K562 (cell line): ENCODE measurements at regions not wholly inside any gene's neighbourhood (a gene's known extent, or its start where the extent isn't known, plus 50 kb on each side); places are given as distances from the start of the nearest gene placed in this dataset.

ENCODE experiments used
- ATAC-seq: fragments of 200-7000 bp; cut with Tn5 transposase; 3 replicates; pipeline ENCODE4 v1.9.1; 2020; ENCODE audit warnings: moderate library complexity
- BruUV-seq: library from RNA; stranded (reverse); fragments of 400-500 nt; replicated peaks from 2 replicates; lab custom pipeline; 2021; lab: Mats Ljungman, UMichigan
- CTCF ChIA-PET: fragments of 300-600 bp; formaldehyde crosslinking; extraction: SDS; loops from one replicate; lab custom pipeline; 2021; ENCODE audit warnings: low intra/inter-chr PET ratio; lab: Yijun Ruan, JAX
- POLR2A ChIA-PET: fragments of 300-600, 350-650 bp; sonication (Branson Sonifier 250); formaldehyde crosslinking; extraction: SDS; loops from one replicate; lab custom pipeline; 2021; ENCODE audit warnings: antibody characterized with exemption, inconsistent platforms; lab: Yijun Ruan, JAX
- DNase-seq, 4 experiments: peaks; one replicate each; pipeline versions ENCODE4 v3.0.0 to v3.0.0-alpha.2; 2011 to 2018; ENCODE audit warnings: low spot score in 3 of 4, mixed read lengths in 3 of 4; ENCODE audit errors: extremely low read depth in 1 of 4
- FAIRE-seq: peaks from 2 replicates; lab custom pipeline; 2011; peaks lifted over from hg19 to GRCh38; lab: Jason Lieb, UNC
- H2AFZ ChIP-seq: 2 replicates; pipeline ENCODE4 v1.6.0; 2011; ENCODE audit warnings: low read depth, low read length, control low read depth, inconsistent platforms
- H3K27ac ChIP-seq: fragments of 200-600 bp; 3 replicates; pipeline ENCODE4 v1.8.0; 2011; ENCODE audit warnings: low read depth, mild to moderate bottlenecking, control low read depth, inconsistent platforms, low read length, moderate library complexity, mixed read lengths; ENCODE audit errors: extremely low read depth
- H3K27me3 ChIP-seq, 2 experiments: fragments of 300-600 bp in 1 of 2; 2 replicates in 1 of 2; 3 replicates in 1 of 2; pipeline versions ENCODE4 v1.6.0 to v1.8.0; 2011; ENCODE audit warnings: inconsistent platforms in 2 of 2, low read length in 2 of 2, mild to moderate bottlenecking in 1 of 2, mixed read lengths in 1 of 2, moderate library complexity in 1 of 2; ENCODE audit not compliant: control insufficient read depth in 2 of 2, insufficient read depth in 2 of 2
- H3K36me3 ChIP-seq: fragments of 300-600 bp; 3 replicates; pipeline ENCODE4 v1.8.0; 2011; ENCODE audit warnings: mild to moderate bottlenecking, low read length, inconsistent platforms; ENCODE audit not compliant: control insufficient read depth, insufficient read depth
- H3K4me1 ChIP-seq, 2 experiments: fragments of 200-600 bp in 1 of 2; replicated peaks in 1 of 2; 2 replicates in 1 of 2; 3 replicates in 1 of 2; pipeline versions ENCODE4 v1.5.1 to v1.8.0; 2011; ENCODE audit warnings: inconsistent platforms in 2 of 2, low read length in 2 of 2, mild to moderate bottlenecking in 1 of 2, mixed read lengths in 1 of 2, moderate library complexity in 1 of 2; ENCODE audit not compliant: control insufficient read depth in 2 of 2, insufficient read depth in 2 of 2
- H3K4me2 ChIP-seq: 2 replicates; pipeline ENCODE4 v1.6.1; 2011; ENCODE audit warnings: low read length, control low read depth, inconsistent platforms, mixed read lengths; ENCODE audit not compliant: insufficient read depth
- H3K4me3 ChIP-seq: fragments of 200-600 bp; sonication (generic), shearing (Covaris generic); 2 replicates; pipeline ENCODE4 v1.5.1; 2016; ENCODE audit warnings: control low read depth, inconsistent platforms
- H3K79me2 ChIP-seq: fragments of 200-600 bp; 3 replicates; pipeline ENCODE4 v1.8.0; 2011; ENCODE audit warnings: low read length, inconsistent platforms; ENCODE audit not compliant: control insufficient read depth, insufficient read depth
- H3K9ac ChIP-seq, 2 experiments: 2 replicates each; pipeline versions ENCODE4 v1.6.0 to v1.6.1; 2011; ENCODE audit warnings: low read depth in 2 of 2, low read length in 2 of 2, control low read depth in 1 of 2, inconsistent platforms in 1 of 2, mild to moderate bottlenecking in 1 of 2, mixed read lengths in 1 of 2; ENCODE audit not compliant: insufficient read depth in 1 of 2
- H3K9me1 ChIP-seq: one replicate; pipeline ENCODE4 v1.6.0; 2011; ENCODE audit warnings: inconsistent platforms, mild to moderate bottlenecking, low read length, moderate library complexity; ENCODE audit not compliant: control insufficient read depth, insufficient read depth
- H3K9me3 ChIP-seq: replicated peaks from 2 replicates; pipeline ENCODE4 v1.5.1; 2011; ENCODE audit warnings: low read depth, low read length, inconsistent platforms; ENCODE audit not compliant: control insufficient read depth, insufficient read depth
- H4K20me1 ChIP-seq: replicated peaks from 2 replicates; pipeline ENCODE4 v1.6.1; 2011; ENCODE audit warnings: low read length, inconsistent platforms, mixed read lengths; ENCODE audit not compliant: control insufficient read depth, insufficient read depth
- CBFA2T2 ChIP-seq: fragments of 450-650 bp; conservative IDR thresholded peaks from 2 replicates; pipeline ENCODE4 v1.6.1; 2017; ENCODE audit warnings: mild to moderate bottlenecking
- CTCFL ChIP-seq: IDR thresholded peaks from 2 replicates; pipeline ENCODE4 v1.6.1; 2011; ENCODE audit warnings: borderline replicate concordance, low read depth, mild to moderate bottlenecking, moderate library complexity, low read length; ENCODE audit not compliant: insufficient read depth, poor library complexity, severe bottlenecking
- ELF4 ChIP-seq: fragments of 450-650 bp; formaldehyde crosslinking; IDR thresholded peaks from 2 replicates; pipeline ENCODE4 v1.4.0; 2022; ENCODE audit warnings: missing genetic modification characterization
- FOXP4 ChIP-seq: sonication (generic); formaldehyde crosslinking; IDR thresholded peaks from 2 replicates; pipeline ENCODE4 v1.8.0; 2022; ENCODE audit warnings: mild to moderate bottlenecking, missing genetic modification reagents, borderline replicate concordance
- NFATC3 ChIP-seq: fragments of 450-650 bp; IDR thresholded peaks from 2 replicates; pipeline ENCODE4 v1.6.1; 2017; ENCODE audit warnings: mild to moderate bottlenecking
- PRMT5 ChIP-seq: sonication (generic); formaldehyde crosslinking; IDR thresholded peaks from 2 replicates; pipeline ENCODE4 v1.5.0; 2020; ENCODE audit warnings: missing genetic modification reagents
- TEAD1 ChIP-seq, 2 experiments: fragments of 450-650 bp in 1 of 2; sonication (generic) in 1 of 2; formaldehyde crosslinking; IDR thresholded peaks; 2 replicates each; pipeline versions ENCODE4 v1.4.0 to v1.8.0; 2020 to 2022; ENCODE audit warnings: mild to moderate bottlenecking in 2 of 2, missing genetic modification reagents in 1 of 2
- XRCC3 ChIP-seq: fragments of 450-650 bp; IDR thresholded peaks from 2 replicates; pipeline ENCODE4 v1.6.1; 2017; ENCODE audit warnings: mild to moderate bottlenecking, moderate library complexity
- ZBTB49 ChIP-seq: sonication (generic); formaldehyde crosslinking; IDR thresholded peaks from 2 replicates; pipeline ENCODE4 v1.8.0; 2022; ENCODE audit warnings: missing genetic modification reagents, mild to moderate bottlenecking, borderline replicate concordance
- ZNF175 ChIP-seq: fragments of 200-800 bp; sonication (Bioruptor generic); IDR thresholded peaks from 2 replicates; pipeline ENCODE4 v1.6.1; 2016; ENCODE audit warnings: low read depth, mild to moderate bottlenecking, missing genetic modification characterization, missing compliant biosample characterization
- ZNF584 ChIP-seq: fragments of 200-800 bp; sonication (Bioruptor generic); IDR thresholded peaks from 2 replicates; pipeline ENCODE4 v1.6.1; 2016; ENCODE audit warnings: low read depth, mild to moderate bottlenecking, missing genetic modification characterization, missing compliant biosample characterization
- WGBS: fragments of 100-300 bp; shearing (Covaris generic); methylation state at CpG from one replicate; pipeline ENCODE4 v1.1.6; 2016; ENCODE audit warnings: low coverage, mixed read lengths; ENCODE audit not compliant: insufficient coverage; ENCODE audit errors: missing lambda C conversion rate; 5-methylcytosine and 5-hydroxymethylcytosine counted together
- in situ Hi-C: fragments of 300-500 bp; cut with MboI; formaldehyde crosslinking; loops from 4 replicates; pipeline ENCODE4 v1.15.0; 2018; ENCODE audit warnings: inconsistent platforms, mixed read lengths
- intact Hi-C: fragments of 100-400 bp; cut with micrococcal nuclease; formaldehyde crosslinking; loops from 2 replicates; pipeline ENCODE4 v1.14.2; 2022

DNA sequence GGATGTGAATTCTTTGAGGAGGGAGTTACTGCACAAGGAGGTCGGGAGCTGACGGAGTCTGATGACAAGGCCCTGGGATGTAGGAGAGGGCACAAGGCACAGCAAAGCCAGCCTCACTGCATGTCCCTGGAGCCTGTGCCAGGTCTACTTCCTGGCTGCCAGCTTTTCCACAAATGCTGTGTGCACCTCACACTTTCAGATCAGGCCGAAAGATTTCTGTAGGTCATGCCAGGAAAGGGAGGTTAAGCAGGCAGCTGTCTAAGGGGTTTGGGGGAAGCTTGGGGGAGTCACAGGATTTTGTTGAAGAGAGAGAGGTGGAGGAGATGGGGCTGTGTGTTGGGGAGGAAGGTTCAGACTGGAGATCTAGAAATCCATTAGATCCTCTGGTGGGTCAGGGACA lies 792.5 kb downstream of the KCNJ18 start:
- H3K4me1 ChIP-seq, result no peaks in the 10 kb centered on the region
- no peak for FAIRE-seq
- H3K4me2 ChIP-seq, result no peak overlapping the region
- H3K27me3 ChIP-seq, result no peaks in the 10 kb centered on the region
- H4K20me1 ChIP-seq, result no peaks in the 10 kb centered on the region
- TF ChIP-seq TEAD1 (CRISPR knock-in tag; IDR thresholded peaks at IDR 0.05), result no peak
- TF ChIP-seq ZNF584 (CRISPR knock-in tag), result no peak
- no peak for TF ChIP-seq CTCFL
- TF ChIP-seq PRMT5, result no peak
- TF ChIP-seq XRCC3, result no peak
- no peak for TF ChIP-seq NFATC3
- no peak for TF ChIP-seq FOXP4 (CRISPR knock-in tag)
- no peak for TF ChIP-seq ELF4 (CRISPR knock-in tag)
- no peak for TF ChIP-seq CBFA2T2
- no peak for TF ChIP-seq ZNF175 (CRISPR knock-in tag)
- TF ChIP-seq ZBTB49 (CRISPR knock-in tag), result no peak
- no TSS peak for BruUV-seq
- H3K36me3 ChIP-seq, result no peaks in the 10 kb centered on the region
- 0% methylated on average over 2 of the region's 3 CpGs for WGBS
- intact Hi-C loops (no loop called here), in situ Hi-C loops (no loop called here)
- H2AFZ ChIP-seq, result no peak overlapping the region
- no peak for DNase-seq
- H3K9me1 ChIP-seq, result no peaks in the 10 kb centered on the region
- no peak overlapping the region for H3K27ac ChIP-seq
- no peaks in the 10 kb centered on the region for H3K79me2 ChIP-seq
- ChIA-PET POLR2A (no interaction called here), CTCF (interaction anchor here (0.7 kb wide), 1 partner anchor 30 kb away, joined by 3 read pairs; no protein-coding TSS in a partner anchor)
- no peak overlapping the region for H3K4me3 ChIP-seq
- ATAC-seq, result no peak
- H3K9me3 ChIP-seq, result no peaks in the 10 kb centered on the region
- H3K9ac ChIP-seq, result no peak overlapping the region
